ENCODE measurements at regions not wholly inside any gene's neighbourhood (a gene's known extent, or its start where the extent isn't known, plus 50 kb on each side); places are given as distances from the start of the nearest gene placed in this dataset.

GRCh38 chr11:23953951-23954710 lies 542.7 kb upstream of the LUZP2 start:
- no peak for ATAC-seq
- Histone ChIP-seq H3K36me3 (ENCODE audit: low read depth) (no peaks in the 10 kb centered on the region), H3K9me3 (no peaks in the 10 kb centered on the region), H3K4me3 (no peak overlapping the region), H3K4me1 (ENCODE audit: low read depth) (no peaks in the 10 kb centered on the region)
- no peak for TF ChIP-seq CTCF (IDR thresholded peaks at IDR 0.05)
- intact Hi-C loops (cut with DNase I, micrococcal nuclease): no loop called here
- DNase-seq: no peak

GRCh38 chr11:23954730-23955129 lies 542.1 kb upstream of the LUZP2 start:
- Histone ChIP-seq H3K4me3 (no peak overlapping the region), H3K4me1 (ENCODE audit: low read depth) (no peaks in the 10 kb centered on the region), H3K36me3 (ENCODE audit: low read depth) (no peaks in the 10 kb centered on the region), H3K9me3 (no peaks in the 10 kb centered on the region)
- no peak for TF ChIP-seq CTCF (IDR thresholded peaks at IDR 0.05)
- intact Hi-C loops (cut with DNase I, micrococcal nuclease): no loop called here
- no peak for ATAC-seq
- DNase-seq: no peak

GRCh38 chr11:23956586-23956985 lies 540.3 kb upstream of the LUZP2 start:
- no peak for TF ChIP-seq CTCF (IDR thresholded peaks at IDR 0.05)
- intact Hi-C loops (cut with DNase I, micrococcal nuclease): no loop called here
- DNase-seq (no peak), ATAC-seq (no peak)
- H3K9me3 ChIP-seq: no peaks in the 10 kb centered on the region
- H3K36me3 ChIP-seq (ENCODE audit: low read depth): no peaks in the 10 kb centered on the region
- H3K4me1 ChIP-seq (ENCODE audit: low read depth): no peaks in the 10 kb centered on the region
- H3K4me3 ChIP-seq: no peak overlapping the region

GRCh38 chr11:23957314-23957713 lies 539.5 kb upstream of the LUZP2 start:
- DNase-seq: no peak
- Histone ChIP-seq H3K36me3 (ENCODE audit: low read depth) (no peaks in the 10 kb centered on the region), H3K9me3 (no peaks in the 10 kb centered on the region), H3K4me3 (no peak overlapping the region), H3K4me1 (ENCODE audit: low read depth) (no peaks in the 10 kb centered on the region)
- intact Hi-C loops (cut with DNase I, micrococcal nuclease): no loop called here
- no peak for ATAC-seq
- TF ChIP-seq CTCF (IDR thresholded peaks at IDR 0.05): no peak

DNA sequence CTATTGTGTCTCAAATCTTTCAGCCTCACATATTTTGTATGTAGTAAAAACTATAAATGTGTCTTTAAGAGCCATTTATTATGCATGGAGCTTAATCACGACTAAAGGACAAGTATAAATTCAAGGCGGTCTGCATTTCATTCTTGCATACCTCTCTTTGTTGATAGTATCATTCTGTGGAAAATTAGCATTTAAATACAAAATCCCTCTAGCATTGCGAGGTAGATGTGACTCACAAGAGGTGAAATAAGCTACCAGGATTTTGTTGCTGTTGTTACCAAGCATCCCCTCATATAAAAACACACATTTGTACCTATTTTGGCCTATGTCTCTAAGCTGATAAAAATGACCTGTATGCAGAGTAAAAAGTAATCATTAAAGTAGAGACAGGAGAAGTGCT lies 537.4 kb upstream of the LUZP2 start:
- ATAC-seq: no peak
- intact Hi-C loops (cut with DNase I, micrococcal nuclease): no loop called here
- Histone ChIP-seq H3K36me3 (ENCODE audit: low read depth) (no peaks in the 10 kb centered on the region), H3K9me3 (no peaks in the 10 kb centered on the region), H3K4me1 (ENCODE audit: low read depth) (no peaks in the 10 kb centered on the region), H3K4me3 (no peak overlapping the region)
- no peak for TF ChIP-seq CTCF (IDR thresholded peaks at IDR 0.05)
- DNase-seq: no peak
